NCI-H345 (cell line): ENCODE measurements at regions not wholly inside any gene's neighbourhood (a gene's known extent, or its start where the extent isn't known, plus 50 kb on each side); places are given as distances from the start of the nearest gene placed in this dataset.

Experiments
- DNase-seq: peaks from one replicate; lab custom pipeline; 2025; lab: John Stamatoyannopoulos, UW

DNA sequence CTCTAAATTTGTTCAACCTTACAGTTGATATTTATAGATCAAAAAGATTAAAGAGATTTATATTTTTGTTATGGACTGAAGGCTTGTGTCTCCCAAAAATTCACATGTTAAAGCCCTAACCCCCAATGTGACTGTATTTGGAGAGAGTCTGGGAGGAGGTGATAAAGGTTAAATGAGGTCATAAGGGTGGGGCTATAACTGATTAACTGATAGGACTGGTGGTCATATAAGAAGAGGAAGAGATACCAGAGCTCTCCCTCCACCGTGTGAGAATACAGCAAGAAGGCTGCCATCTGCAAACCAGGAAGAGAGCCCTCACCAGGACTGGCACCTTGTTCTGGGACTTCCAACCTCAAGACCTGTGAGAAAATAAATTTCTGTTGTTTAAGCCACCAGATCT lies 264.3 kb downstream of the ENC1 start:
- no peak for DNase-seq

- DNase-seq: no peak
Observed at GRCh38 chr5:74375271-74375670, 265.3 kb downstream of the ENC1 start.

GRCh38 chr5:74374656-74375055 lies 265.9 kb downstream of the ENC1 start:
- no peak for DNase-seq

DNA sequence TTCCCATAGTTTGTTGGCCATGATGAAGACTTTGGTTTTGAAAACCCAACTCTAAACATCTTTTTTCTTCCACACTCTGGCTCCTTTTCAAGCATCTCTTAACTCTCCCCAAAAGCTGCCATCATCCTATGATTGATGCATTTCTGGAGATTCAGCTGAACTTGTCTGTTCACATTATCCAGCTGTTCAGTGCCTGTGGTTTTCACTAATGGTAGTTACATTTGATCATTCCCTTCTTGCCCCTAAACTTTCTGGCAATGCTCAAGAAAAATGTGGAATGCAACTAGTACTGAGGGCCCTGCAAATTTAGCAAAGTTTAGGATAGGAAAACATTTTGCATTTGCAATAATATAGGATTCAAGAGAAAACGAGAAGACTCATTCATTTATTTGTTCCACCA lies 267.5 kb downstream of the ENC1 start:
- no peak for DNase-seq

GRCh38 chr5:74372502-74373064 lies 267.9 kb downstream of the ENC1 start:
- DNase-seq: no peak

DNA sequence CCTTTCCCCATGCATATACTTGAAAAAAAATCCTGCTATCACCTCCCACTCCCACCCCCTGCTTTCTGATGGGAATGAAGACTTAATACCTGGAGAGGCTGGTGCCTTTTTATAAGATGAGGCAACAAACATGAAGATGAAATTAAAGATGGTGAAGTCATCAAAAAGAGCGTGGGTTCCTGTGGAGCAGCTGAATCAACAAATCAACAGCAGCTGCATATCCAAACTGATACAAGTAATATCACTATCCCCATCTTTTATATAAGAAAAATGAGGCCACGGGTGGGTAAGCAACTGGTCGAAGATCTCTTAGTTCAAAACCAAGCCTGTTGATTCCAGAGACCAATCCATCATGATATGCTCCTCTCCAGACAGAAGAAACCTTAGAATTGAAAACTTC lies 268.5 kb downstream of the ENC1 start:
- no peak for DNase-seq

DNA sequence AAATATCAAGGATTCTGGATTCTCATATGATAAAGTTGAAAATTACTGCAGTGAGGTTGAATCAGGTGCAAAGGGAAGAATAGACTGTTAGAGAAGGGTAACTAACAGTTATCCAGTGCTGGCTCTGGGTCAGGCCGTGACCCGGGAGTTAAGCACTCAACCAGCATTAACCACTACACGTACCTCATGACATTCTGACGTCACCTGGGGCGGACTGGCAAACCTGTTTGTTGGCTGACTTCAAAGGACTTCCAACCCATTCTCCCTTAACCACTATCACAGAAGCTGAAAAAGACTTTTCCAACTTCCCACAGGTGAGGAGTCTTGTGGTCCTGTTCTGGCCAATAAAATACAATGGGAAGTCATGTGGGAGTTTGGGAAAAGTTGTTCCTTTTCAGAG lies 268.9 kb downstream of the ENC1 start:
- no peak for DNase-seq

- no peak for DNase-seq
Observed at GRCh38 chr5:74370168-74370567, 270.4 kb downstream of the ENC1 start.

DNA sequence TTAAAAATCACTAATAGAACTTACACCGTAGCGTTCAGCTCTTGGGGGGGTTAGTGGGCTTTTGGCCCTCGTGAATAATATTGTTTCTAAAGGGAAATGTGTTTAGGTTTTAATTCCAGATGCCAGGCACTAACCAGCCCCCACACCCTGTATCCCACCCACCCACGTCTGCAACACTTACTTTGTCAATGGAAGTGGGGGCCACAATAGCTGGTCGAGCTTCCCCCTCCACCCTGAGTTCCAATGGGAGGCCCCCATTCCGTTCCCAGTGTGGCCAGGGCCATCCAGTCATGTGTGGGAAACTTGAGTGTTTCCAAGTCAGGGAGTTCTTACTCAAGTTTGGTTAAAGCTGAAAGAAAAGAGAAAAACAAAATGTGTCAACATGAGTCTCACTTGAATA lies 271.4 kb downstream of the ENC1 start:
- no peak for DNase-seq

DNA sequence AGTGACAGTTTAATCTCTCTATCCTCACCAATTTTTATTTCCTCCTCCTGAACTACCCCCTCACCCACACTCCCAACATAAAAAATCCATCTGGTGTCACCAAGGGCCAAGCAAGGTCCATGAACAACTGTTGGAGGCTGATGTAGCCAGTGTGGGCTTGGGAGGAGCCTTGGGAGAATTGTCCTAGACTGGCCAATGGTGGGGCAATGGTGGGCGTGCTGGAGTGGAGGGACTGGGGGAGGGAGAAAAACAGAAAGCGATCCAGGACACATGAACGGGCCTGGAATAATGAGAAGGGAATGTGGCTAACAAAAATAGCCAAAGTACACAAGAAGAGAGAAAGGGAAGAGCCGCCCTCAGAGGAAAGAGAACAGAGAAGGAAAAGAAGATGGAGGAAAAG lies 272.6 kb downstream of the ENC1 start:
- no peak for DNase-seq

DNA sequence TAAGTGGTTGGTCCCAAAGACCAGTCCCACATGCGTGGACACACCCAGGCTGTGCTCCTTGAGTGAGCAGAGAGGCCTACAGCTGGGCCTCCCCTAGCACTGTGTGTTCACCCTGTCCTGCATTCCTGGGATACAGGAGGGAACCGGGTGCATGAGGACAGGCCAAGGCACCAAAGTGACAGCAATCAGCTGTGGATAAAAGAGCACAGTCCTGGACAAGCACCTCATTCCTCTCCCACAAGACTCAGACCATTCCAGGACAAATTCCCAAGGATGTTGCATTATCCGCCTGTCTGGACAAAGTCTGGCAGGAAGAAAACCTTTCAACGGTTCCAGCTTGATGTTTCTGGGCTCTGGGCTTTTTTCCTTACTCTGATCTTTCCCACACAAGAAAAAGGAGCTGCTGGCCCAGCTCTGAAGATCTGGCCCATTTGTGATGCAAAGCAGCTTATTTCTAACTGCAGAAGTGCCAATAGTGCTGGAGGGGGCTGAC lies 273.2 kb downstream of the ENC1 start:
- no peak for DNase-seq

DNA sequence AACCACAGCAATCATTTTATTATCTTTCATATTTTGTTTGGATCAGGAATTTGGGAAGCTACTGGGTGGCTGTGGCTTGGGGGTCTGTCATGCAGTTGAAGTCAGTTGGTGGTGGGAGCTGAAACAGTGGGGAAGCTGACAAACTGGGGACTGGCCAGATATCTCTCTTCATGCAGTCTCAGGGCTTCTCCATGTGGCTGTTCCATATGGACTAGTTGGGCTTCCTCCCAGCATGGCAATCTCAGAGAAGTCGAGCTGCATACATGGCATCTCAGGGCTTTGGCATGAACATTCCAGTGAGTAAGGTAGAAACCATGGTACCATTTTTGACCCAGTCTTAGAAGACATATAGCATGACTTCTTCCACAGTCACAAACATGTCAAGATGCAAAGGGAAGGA lies 274.8 kb downstream of the ENC1 start:
- no peak for DNase-seq

GRCh38 chr5:74364507-74364906 lies 276.0 kb downstream of the ENC1 start:
- no peak for DNase-seq

GRCh38 chr5:74363603-74364205 lies 276.8 kb downstream of the ENC1 start:
- DNase-seq: no peak

- no peak for DNase-seq
Observed at GRCh38 chr5:74361406-74362358, 278.8 kb downstream of the ENC1 start.

DNA sequence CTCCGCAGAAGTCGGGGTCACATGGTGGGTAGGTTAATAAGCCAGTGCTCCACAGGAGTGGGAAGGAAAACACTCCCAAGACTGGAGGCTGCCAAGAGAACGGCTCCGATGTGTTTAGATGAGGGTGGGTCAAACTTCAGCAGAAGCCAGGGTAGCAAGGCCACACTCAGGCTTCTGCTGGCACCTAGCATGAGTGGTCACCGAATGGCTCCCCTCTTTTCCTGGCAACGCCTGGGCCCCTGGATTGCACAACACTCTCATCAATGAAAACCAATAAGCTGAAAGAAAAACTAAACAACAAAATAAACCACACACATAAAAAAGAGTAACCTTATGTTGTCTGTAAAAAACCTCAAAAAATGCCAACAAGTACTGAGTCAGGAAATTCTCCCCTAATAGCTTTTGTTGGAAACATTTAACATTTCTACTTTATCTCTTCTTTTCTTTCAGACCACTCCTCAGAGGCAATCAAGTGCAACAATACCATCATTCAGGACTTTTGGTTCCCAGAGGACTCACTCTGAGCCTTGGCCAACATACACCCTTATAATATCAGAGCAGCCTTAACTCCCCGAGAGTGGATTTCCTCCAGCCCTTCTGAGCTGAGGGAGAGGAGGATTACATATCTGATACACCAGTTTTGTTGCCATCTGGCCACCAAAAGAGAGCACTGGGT lies 279.9 kb downstream of the ENC1 start:
- no peak for DNase-seq

- no peak for DNase-seq
Observed at GRCh38 chr5:74357827-74358226, 282.7 kb downstream of the ENC1 start.

DNA sequence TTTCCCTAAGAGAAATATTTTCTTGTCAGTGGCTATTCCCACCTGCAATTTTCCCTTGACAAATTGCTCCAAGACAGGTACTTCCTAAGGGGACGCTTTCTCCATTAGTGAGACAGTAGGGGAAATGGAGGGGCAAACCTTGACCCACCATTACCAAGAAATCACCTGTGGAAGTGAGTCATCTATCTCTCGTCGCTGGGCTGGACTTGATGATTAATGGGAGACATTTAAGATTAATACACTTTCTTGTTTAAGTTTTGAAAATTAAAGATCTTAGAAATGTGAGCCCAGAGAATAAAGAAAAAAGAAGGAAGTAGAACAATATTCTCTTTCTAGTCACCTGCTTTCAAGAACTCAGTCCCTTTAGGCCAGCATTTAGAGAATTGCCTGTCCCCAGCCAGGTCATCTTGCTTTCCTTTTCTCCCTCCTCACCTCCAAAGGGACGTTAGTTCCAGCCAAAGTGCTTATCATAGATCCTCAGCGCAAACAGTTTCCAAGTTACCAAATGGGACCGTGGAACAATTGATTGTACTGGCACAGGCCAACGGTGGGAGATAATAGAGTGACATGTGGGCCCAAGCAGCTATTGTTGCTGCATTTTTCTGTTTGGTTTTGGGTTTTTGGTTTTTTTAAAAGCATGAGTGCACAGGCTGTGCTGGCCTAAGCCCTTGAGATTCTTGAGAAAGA lies 284.4 kb downstream of the ENC1 start:
- no peak for DNase-seq

DNA sequence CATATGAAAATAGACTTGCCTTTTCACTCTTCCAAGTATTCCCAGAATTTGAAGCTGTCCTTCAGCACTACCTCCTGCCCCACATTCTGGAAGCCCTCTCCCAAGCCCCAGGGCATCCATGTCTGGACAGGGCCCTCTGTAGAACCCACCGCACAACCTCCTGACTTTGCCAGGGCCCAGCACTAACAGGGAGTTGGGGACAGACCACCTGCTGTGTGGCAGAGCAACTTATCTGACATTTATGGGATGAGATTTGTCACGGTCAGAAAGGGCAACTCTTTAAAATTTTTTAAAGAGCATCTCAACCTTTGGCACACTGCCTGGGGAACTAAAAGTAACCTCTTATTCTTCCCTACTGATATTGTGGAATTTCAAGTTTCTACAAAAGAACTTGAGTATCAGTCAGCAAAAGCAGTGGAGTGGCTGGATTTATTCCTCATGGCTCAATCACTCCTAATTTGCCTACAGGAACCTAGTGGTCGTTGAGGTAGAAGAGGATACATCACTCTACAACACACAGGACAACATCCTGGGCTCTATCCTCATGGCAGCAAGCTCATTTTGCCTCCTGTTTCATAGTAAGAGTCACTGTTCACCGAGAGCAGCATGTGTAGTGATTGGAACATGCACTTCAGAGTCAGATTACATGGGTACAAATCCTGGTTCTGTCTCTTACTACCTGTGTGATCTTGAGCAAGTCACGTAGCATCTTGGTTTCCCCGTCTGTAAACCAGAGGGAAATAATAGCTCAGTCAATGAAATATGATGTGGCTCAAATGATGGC lies 285.3 kb downstream of the ENC1 start:
- DNase-seq: no peak

- no peak for DNase-seq
Observed at GRCh38 chr5:74352256-74352655, 288.3 kb downstream of the ENC1 start.
